ENCODE measurements at regions not wholly inside any gene's neighbourhood (a gene's known extent, or its start where the extent isn't known, plus 50 kb on each side); places are given as distances from the start of the nearest gene placed in this dataset.

DNA sequence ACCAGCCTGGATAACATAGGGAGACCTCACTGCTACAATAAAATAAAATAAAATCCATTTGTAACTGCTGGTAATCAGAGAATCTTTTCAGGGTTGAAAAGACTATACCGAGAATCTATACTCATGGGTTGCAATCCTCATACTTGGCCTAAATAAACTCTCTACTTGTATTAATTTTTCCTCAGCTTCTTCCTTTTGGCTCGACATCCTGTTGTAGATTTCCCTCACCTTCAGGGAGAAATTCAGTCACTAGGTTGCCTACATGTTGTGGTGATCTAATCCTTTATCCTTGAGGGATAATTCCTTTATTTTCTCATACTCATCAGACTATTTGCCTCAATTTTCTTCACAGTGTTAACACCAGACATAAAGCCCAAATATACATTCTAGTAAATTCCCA lies 1093.4 kb downstream of the SORCS3 start:
- TF ChIP-seq, protein P1, sequence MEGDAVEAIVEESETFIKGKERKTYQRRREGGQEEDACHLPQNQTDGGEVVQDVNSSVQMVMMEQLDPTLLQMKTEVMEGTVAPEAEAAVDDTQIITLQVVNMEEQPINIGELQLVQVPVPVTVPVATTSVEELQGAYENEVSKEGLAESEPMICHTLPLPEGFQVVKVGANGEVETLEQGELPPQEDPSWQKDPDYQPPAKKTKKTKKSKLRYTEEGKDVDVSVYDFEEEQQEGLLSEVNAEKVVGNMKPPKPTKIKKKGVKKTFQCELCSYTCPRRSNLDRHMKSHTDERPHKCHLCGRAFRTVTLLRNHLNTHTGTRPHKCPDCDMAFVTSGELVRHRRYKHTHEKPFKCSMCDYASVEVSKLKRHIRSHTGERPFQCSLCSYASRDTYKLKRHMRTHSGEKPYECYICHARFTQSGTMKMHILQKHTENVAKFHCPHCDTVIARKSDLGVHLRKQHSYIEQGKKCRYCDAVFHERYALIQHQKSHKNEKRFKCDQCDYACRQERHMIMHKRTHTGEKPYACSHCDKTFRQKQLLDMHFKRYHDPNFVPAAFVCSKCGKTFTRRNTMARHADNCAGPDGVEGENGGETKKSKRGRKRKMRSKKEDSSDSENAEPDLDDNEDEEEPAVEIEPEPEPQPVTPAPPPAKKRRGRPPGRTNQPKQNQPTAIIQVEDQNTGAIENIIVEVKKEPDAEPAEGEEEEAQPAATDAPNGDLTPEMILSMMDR (IDR thresholded peaks at IDR 0.05; ENCODE audit: low read depth, low read length, poor library complexity, severe bottlenecking), result no peak
- TF ChIP-seq EZH2phosphoT487 (IDR thresholded peaks at IDR 0.05; ENCODE audit: borderline replicate concordance, low read length), result no peak
